ENCODE measurements at regions not wholly inside any gene's neighbourhood (a gene's known extent, or its start where the extent isn't known, plus 50 kb on each side); places are given as distances from the start of the nearest gene placed in this dataset.

- no peak overlapping the region for H3K4me3 ChIP-seq (ENCODE audit: low read depth in 1 of 2, low read length in 2 of 2)
- H3K4me1 ChIP-seq (ENCODE audit: control insufficient read depth in 1 of 2, insufficient read depth in 2 of 2, low read length in 2 of 2) = no peaks in the 10 kb centered on the region
- no peaks in the 10 kb centered on the region for H3K36me3 ChIP-seq (ENCODE audit: control insufficient read depth in 1 of 2, insufficient read depth in 2 of 2, low read length in 2 of 2)
- no peaks in the 10 kb centered on the region for H3K9me3 ChIP-seq (ENCODE audit: control insufficient read depth in 1 of 2, low read length in 2 of 2)
- H3K27ac ChIP-seq (ENCODE audit: low read depth, low read length) = no peak overlapping the region
- H3K9ac ChIP-seq (ENCODE audit: low read depth in 1 of 2, low read length in 2 of 2) = no peak overlapping the region
- no peaks in the 10 kb centered on the region for H3K27me3 ChIP-seq (ENCODE audit: control insufficient read depth in 1 of 2, insufficient read depth in 2 of 2, low read length in 2 of 2)
Measured at GRCh38 chr6:14841901-14842421, 403.9 kb upstream of the JARID2 start.

- Histone ChIP-seq H3K9me3 (ENCODE audit: control insufficient read depth in 1 of 2, low read length in 2 of 2) (no peaks in the 10 kb centered on the region), H3K4me1 (ENCODE audit: control insufficient read depth in 1 of 2, insufficient read depth in 2 of 2, low read length in 2 of 2) (no peaks in the 10 kb centered on the region), H3K4me3 (ENCODE audit: low read depth in 1 of 2, low read length in 2 of 2) (no peak overlapping the region), H3K36me3 (ENCODE audit: control insufficient read depth in 1 of 2, insufficient read depth in 2 of 2, low read length in 2 of 2) (no peaks in the 10 kb centered on the region), H3K27ac (ENCODE audit: low read depth, low read length) (no peak overlapping the region), H3K27me3 (ENCODE audit: control insufficient read depth in 1 of 2, insufficient read depth in 2 of 2, low read length in 2 of 2) (no peaks in the 10 kb centered on the region), H3K9ac (ENCODE audit: low read depth in 1 of 2, low read length in 2 of 2) (no peak overlapping the region)
Measured at GRCh38 chr6:14844411-14844810, 401.5 kb upstream of the JARID2 start.

DNA sequence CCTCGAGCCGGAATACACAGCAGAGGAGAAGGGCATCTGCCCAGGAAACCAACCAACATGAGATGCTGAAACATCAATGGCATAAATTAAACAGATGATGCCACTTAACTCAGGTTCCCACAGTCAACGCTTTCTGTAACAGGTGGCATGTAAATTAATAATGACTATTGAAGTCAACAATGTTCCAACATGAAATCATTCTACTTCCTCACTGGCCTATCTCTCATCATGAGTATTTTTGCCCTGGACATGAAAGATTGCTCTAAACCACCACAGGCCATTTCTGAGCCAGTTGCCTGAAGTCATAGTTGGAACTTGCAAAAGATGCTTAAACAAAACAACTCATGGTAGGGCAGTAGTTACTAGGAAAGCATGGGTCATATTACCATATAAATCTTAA lies 397.9 kb upstream of the JARID2 start:
- no peaks in the 10 kb centered on the region for H3K9me3 ChIP-seq (ENCODE audit: control insufficient read depth in 1 of 2, low read length in 2 of 2)
- H3K27me3 ChIP-seq (ENCODE audit: control insufficient read depth in 1 of 2, insufficient read depth in 2 of 2, low read length in 2 of 2) = no peaks in the 10 kb centered on the region
- H3K4me1 ChIP-seq (ENCODE audit: control insufficient read depth in 1 of 2, insufficient read depth in 2 of 2, low read length in 2 of 2) = no peaks in the 10 kb centered on the region
- H3K36me3 ChIP-seq (ENCODE audit: control insufficient read depth in 1 of 2, insufficient read depth in 2 of 2, low read length in 2 of 2) = no peaks in the 10 kb centered on the region
- H3K4me3 ChIP-seq (ENCODE audit: low read depth in 1 of 2, low read length in 2 of 2) = no peak overlapping the region
- H3K27ac ChIP-seq (ENCODE audit: low read depth, low read length) = no peak overlapping the region
- H3K9ac ChIP-seq (ENCODE audit: low read depth in 1 of 2, low read length in 2 of 2) = no peak overlapping the region

DNA sequence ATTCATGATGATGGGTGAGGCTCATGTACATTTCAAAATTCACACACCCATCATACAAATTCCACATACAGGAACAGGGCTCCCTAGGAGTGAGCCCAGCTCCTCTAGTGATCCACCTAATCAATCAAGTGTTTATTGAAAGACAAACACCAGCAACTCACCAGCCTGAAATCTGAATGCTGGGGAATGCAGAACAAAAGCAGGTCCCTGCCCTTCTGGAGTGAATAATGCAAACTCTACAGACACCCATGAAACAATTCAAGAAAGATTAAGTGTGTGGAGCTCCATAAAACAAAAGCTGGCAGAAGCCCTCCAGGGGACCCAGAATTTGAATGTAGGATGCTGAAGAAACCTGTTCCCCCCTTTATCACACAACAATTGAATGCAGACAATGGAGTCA lies 396.7 kb upstream of the JARID2 start:
- Histone ChIP-seq H3K27me3 (ENCODE audit: control insufficient read depth in 1 of 2, insufficient read depth in 2 of 2, low read length in 2 of 2) (no peaks in the 10 kb centered on the region), H3K4me3 (ENCODE audit: low read depth in 1 of 2, low read length in 2 of 2) (no peak overlapping the region), H3K9me3 (ENCODE audit: control insufficient read depth in 1 of 2, low read length in 2 of 2) (no peaks in the 10 kb centered on the region), H3K9ac (ENCODE audit: low read depth in 1 of 2, low read length in 2 of 2) (no peak overlapping the region), H3K4me1 (ENCODE audit: control insufficient read depth in 1 of 2, insufficient read depth in 2 of 2, low read length in 2 of 2) (no peaks in the 10 kb centered on the region), H3K27ac (ENCODE audit: low read depth, low read length) (no peak overlapping the region), H3K36me3 (ENCODE audit: control insufficient read depth in 1 of 2, insufficient read depth in 2 of 2, low read length in 2 of 2) (no peaks in the 10 kb centered on the region)

GRCh38 chr6:14851281-14851680 lies 394.6 kb upstream of the JARID2 start:
- no peak overlapping the region for H3K27ac ChIP-seq (ENCODE audit: low read depth, low read length)
- H3K27me3 ChIP-seq (ENCODE audit: control insufficient read depth in 1 of 2, insufficient read depth in 2 of 2, low read length in 2 of 2) = no peaks in the 10 kb centered on the region
- no peak overlapping the region for H3K4me3 ChIP-seq (ENCODE audit: low read depth in 1 of 2, low read length in 2 of 2)
- no peaks in the 10 kb centered on the region for H3K36me3 ChIP-seq (ENCODE audit: control insufficient read depth in 1 of 2, insufficient read depth in 2 of 2, low read length in 2 of 2)
- H3K9me3 ChIP-seq (ENCODE audit: control insufficient read depth in 1 of 2, low read length in 2 of 2) = no peaks in the 10 kb centered on the region
- no peak overlapping the region for H3K9ac ChIP-seq (ENCODE audit: low read depth in 1 of 2, low read length in 2 of 2)
- H3K4me1 ChIP-seq (ENCODE audit: control insufficient read depth in 1 of 2, insufficient read depth in 2 of 2, low read length in 2 of 2) = no peaks in the 10 kb centered on the region

GRCh38 chr6:14852375-14852774 lies 393.5 kb upstream of the JARID2 start:
- Histone ChIP-seq H3K36me3 (ENCODE audit: control insufficient read depth in 1 of 2, insufficient read depth in 2 of 2, low read length in 2 of 2) (no peaks in the 10 kb centered on the region), H3K4me1 (ENCODE audit: control insufficient read depth in 1 of 2, insufficient read depth in 2 of 2, low read length in 2 of 2) (no peaks in the 10 kb centered on the region), H3K9ac (ENCODE audit: low read depth in 1 of 2, low read length in 2 of 2) (no peak overlapping the region)

GRCh38 chr6:14856177-14856576 lies 389.7 kb upstream of the JARID2 start:
- no peaks in the 10 kb centered on the region for H3K4me1 ChIP-seq (ENCODE audit: control insufficient read depth in 1 of 2, insufficient read depth in 2 of 2, low read length in 2 of 2)
- no peak overlapping the region for H3K4me3 ChIP-seq (ENCODE audit: low read depth in 1 of 2, low read length in 2 of 2)
- no peak overlapping the region for H3K27ac ChIP-seq (ENCODE audit: low read depth, low read length)
- H3K27me3 ChIP-seq (ENCODE audit: control insufficient read depth in 1 of 2, insufficient read depth in 2 of 2, low read length in 2 of 2) = no peaks in the 10 kb centered on the region
- no peaks in the 10 kb centered on the region for H3K36me3 ChIP-seq (ENCODE audit: control insufficient read depth in 1 of 2, insufficient read depth in 2 of 2, low read length in 2 of 2)
- H3K9me3 ChIP-seq (ENCODE audit: control insufficient read depth in 1 of 2, low read length in 2 of 2) = no peaks in the 10 kb centered on the region
- H3K9ac ChIP-seq (ENCODE audit: low read depth in 1 of 2, low read length in 2 of 2) = no peak overlapping the region

More at GRCh38 chr6:14852375-14852774, 393.5 kb upstream of the JARID2 start:
- no peaks in the 10 kb centered on the region for H3K9me3 ChIP-seq (ENCODE audit: control insufficient read depth in 1 of 2, low read length in 2 of 2)
- no peak overlapping the region for H3K27ac ChIP-seq (ENCODE audit: low read depth, low read length)
- H3K27me3 ChIP-seq (ENCODE audit: control insufficient read depth in 1 of 2, insufficient read depth in 2 of 2, low read length in 2 of 2) = no peaks in the 10 kb centered on the region
- no peak overlapping the region for H3K4me3 ChIP-seq (ENCODE audit: low read depth in 1 of 2, low read length in 2 of 2)

- Histone ChIP-seq H3K27me3 (ENCODE audit: control insufficient read depth in 1 of 2, insufficient read depth in 2 of 2, low read length in 2 of 2) (no peaks in the 10 kb centered on the region), H3K4me1 (ENCODE audit: control insufficient read depth in 1 of 2, insufficient read depth in 2 of 2, low read length in 2 of 2) (no peaks in the 10 kb centered on the region), H3K9ac (ENCODE audit: low read depth in 1 of 2, low read length in 2 of 2) (no peak overlapping the region), H3K4me3 (ENCODE audit: low read depth in 1 of 2, low read length in 2 of 2) (no peak overlapping the region), H3K9me3 (ENCODE audit: control insufficient read depth in 1 of 2, low read length in 2 of 2) (no peaks in the 10 kb centered on the region), H3K36me3 (ENCODE audit: control insufficient read depth in 1 of 2, insufficient read depth in 2 of 2, low read length in 2 of 2) (no peaks in the 10 kb centered on the region), H3K27ac (ENCODE audit: low read depth, low read length) (no peak overlapping the region)
Measured at GRCh38 chr6:14857001-14857400, 388.9 kb upstream of the JARID2 start.

- Histone ChIP-seq H3K27me3 (ENCODE audit: control insufficient read depth in 1 of 2, insufficient read depth in 2 of 2, low read length in 2 of 2) (no peaks in the 10 kb centered on the region), H3K4me3 (ENCODE audit: low read depth in 1 of 2, low read length in 2 of 2) (peak overlapping the region in 1 of 2 donors; percentile 45), H3K4me1 (ENCODE audit: control insufficient read depth in 1 of 2, insufficient read depth in 2 of 2, low read length in 2 of 2) (no peaks in the 10 kb centered on the region), H3K27ac (ENCODE audit: low read depth, low read length) (no peak overlapping the region), H3K36me3 (ENCODE audit: control insufficient read depth in 1 of 2, insufficient read depth in 2 of 2, low read length in 2 of 2) (no peaks in the 10 kb centered on the region), H3K9ac (ENCODE audit: low read depth in 1 of 2, low read length in 2 of 2) (no peak overlapping the region), H3K9me3 (ENCODE audit: control insufficient read depth in 1 of 2, low read length in 2 of 2) (no peaks in the 10 kb centered on the region)
Measured at GRCh38 chr6:14857501-14857900, 388.4 kb upstream of the JARID2 start.

GRCh38 chr6:14858808-14859207 lies 387.1 kb upstream of the JARID2 start:
- Histone ChIP-seq H3K27ac (ENCODE audit: low read depth, low read length) (no peak overlapping the region), H3K4me1 (ENCODE audit: control insufficient read depth in 1 of 2, insufficient read depth in 2 of 2, low read length in 2 of 2) (no peaks in the 10 kb centered on the region), H3K36me3 (ENCODE audit: control insufficient read depth in 1 of 2, insufficient read depth in 2 of 2, low read length in 2 of 2) (no peaks in the 10 kb centered on the region), H3K27me3 (ENCODE audit: control insufficient read depth in 1 of 2, insufficient read depth in 2 of 2, low read length in 2 of 2) (no peaks in the 10 kb centered on the region), H3K9me3 (ENCODE audit: control insufficient read depth in 1 of 2, low read length in 2 of 2) (no peaks in the 10 kb centered on the region), H3K9ac (ENCODE audit: low read depth in 1 of 2, low read length in 2 of 2) (no peak overlapping the region), H3K4me3 (ENCODE audit: low read depth in 1 of 2, low read length in 2 of 2) (no peak overlapping the region)

- Histone ChIP-seq H3K36me3 (ENCODE audit: control insufficient read depth in 1 of 2, insufficient read depth in 2 of 2, low read length in 2 of 2) (no peaks in the 10 kb centered on the region), H3K27ac (ENCODE audit: low read depth, low read length) (no peak overlapping the region)
Measured at GRCh38 chr6:14860774-14861173, 385.1 kb upstream of the JARID2 start.

More at GRCh38 chr6:14860774-14861173, 385.1 kb upstream of the JARID2 start:
- no peak overlapping the region for H3K4me3 ChIP-seq (ENCODE audit: low read depth in 1 of 2, low read length in 2 of 2)
- H3K4me1 ChIP-seq (ENCODE audit: control insufficient read depth in 1 of 2, insufficient read depth in 2 of 2, low read length in 2 of 2) = peaks cover 0 to under 1% of the 10 kb centered on the region in 2 donors
- H3K9ac ChIP-seq (ENCODE audit: low read depth in 1 of 2, low read length in 2 of 2) = no peak overlapping the region
- no peaks in the 10 kb centered on the region for H3K9me3 ChIP-seq (ENCODE audit: control insufficient read depth in 1 of 2, low read length in 2 of 2)
- no peaks in the 10 kb centered on the region for H3K27me3 ChIP-seq (ENCODE audit: control insufficient read depth in 1 of 2, insufficient read depth in 2 of 2, low read length in 2 of 2)
